ENCODE measurements at regions not wholly inside any gene's neighbourhood (a gene's known extent, or its start where the extent isn't known, plus 50 kb on each side); places are given as distances from the start of the nearest gene placed in this dataset.

DNA sequence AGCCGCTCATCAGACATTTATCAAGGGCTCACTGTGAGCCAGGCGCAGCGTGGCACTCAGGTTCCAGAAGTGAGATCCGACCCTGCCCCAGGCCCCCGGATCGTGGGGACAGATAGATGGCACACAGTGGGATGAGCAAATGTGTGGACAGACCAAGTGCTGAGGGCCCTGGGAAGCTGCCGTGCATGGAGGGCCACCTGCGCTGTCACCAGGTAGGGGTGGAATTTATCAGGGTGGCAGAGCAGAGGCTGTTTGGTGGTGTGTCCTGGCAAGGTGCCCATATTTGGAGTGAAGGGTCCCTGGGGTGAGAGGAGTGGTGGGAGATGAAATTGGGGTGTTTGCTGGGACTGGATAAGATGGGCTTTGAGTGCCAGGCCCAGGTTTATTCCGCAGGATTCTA, 92.8 kb upstream of the HS6ST1 start:
- TF ChIP-seq PRPF4 (IDR thresholded peaks at IDR 0.05; ENCODE audit: low read depth, low read length, poor library complexity, severe bottlenecking): no peak
- TF ChIP-seq TMF1 (CRISPR knock-in tag; IDR thresholded peaks at IDR 0.05; ENCODE audit: low read depth): no peak
